Tibial artery (tissue), 4 donors: ENCODE measurements at regions not wholly inside any gene's neighbourhood (a gene's known extent, or its start where the extent isn't known, plus 50 kb on each side); places are given as distances from the start of the nearest gene placed in this dataset.

ENCODE experiments used
- DNase-seq, 2 donors: peaks; one replicate each; pipeline ENCODE4 v3.0.0-alpha.2; 2019
- H3K27ac ChIP-seq, 2 donors: fragments of 200-600 bp; sonication (generic) in 1 of 2; 1 replicate in 1 of 2; 2 replicates in 1 of 2; pipeline ENCODE4 v1.5.1; 2018 to 2019; ENCODE audit warnings: mild to moderate bottlenecking in 1 of 2
- H3K27me3 ChIP-seq, 2 donors: fragments of 200-600 bp; sonication (generic) in 1 of 2; one replicate each; pipeline versions ENCODE4 v1.5.1 to v1.6.0; 2016 to 2019
- H3K36me3 ChIP-seq, 3 donors: fragments of 200-600 bp; sonication (generic) in 2 of 3; one replicate each; pipeline ENCODE4 v1.5.1; 2016 to 2019; ENCODE audit warnings: mild to moderate bottlenecking in 2 of 3
- H3K4me1 ChIP-seq, 4 donors: fragments of 200-600 bp; sonication (generic) in 2 of 4; 1 replicate in 3 of 4; 2 replicates in 1 of 4; pipeline ENCODE4 v1.5.1; 2016 to 2019
- H3K4me3 ChIP-seq, 2 donors: fragments of 200-600 bp; sonication (generic) in 1 of 2; 1 replicate in 1 of 2; 2 replicates in 1 of 2; pipeline ENCODE4 v1.5.1; 2018 to 2019; ENCODE audit warnings: mild to moderate bottlenecking in 2 of 2
- H3K9me3 ChIP-seq, 3 donors: fragments of 200-600 bp; sonication (generic) in 1 of 3; one replicate each; pipeline ENCODE4 v1.5.1; 2016 to 2019
- CTCF ChIP-seq, 2 experiments: fragments of 200-600 bp in 1 of 2; fragments of 450-650 bp in 1 of 2; IDR thresholded peaks; one replicate each; pipeline ENCODE4 v1.5.1; 2017 to 2019; ENCODE audit warnings: antibody characterized with exemption in 2 of 2, mild to moderate bottlenecking in 1 of 2, moderate library complexity in 1 of 2
- intact Hi-C: fragments of 100-400 bp; cut with DNase I; formaldehyde crosslinking; loops from one replicate; pipeline ENCODE4 v1.15.0; 2023; ENCODE audit warnings: low total_unique reads

GRCh38 chr3:25863416-25863959 is 73.6 kb downstream of the OXSM start:
- TF ChIP-seq CTCF (IDR thresholded peaks at IDR 0.05), result no peak
- intact Hi-C loops, result no loop called here
- H3K36me3 ChIP-seq, result no peaks in the 10 kb centered on the region

GRCh38 chr3:25870452-25870851 is 80.6 kb downstream of the OXSM start:
- Histone ChIP-seq H3K4me3 (no peak overlapping the region), H3K9me3 (no peaks in the 10 kb centered on the region), H3K4me1 (no peaks in the 10 kb centered on the region), H3K27ac (no peak overlapping the region), H3K36me3 (no peaks in the 10 kb centered on the region), H3K27me3 (no peaks in the 10 kb centered on the region)
- no peak for DNase-seq
- no peak for TF ChIP-seq CTCF (IDR thresholded peaks at IDR 0.05)
- intact Hi-C loops, result no loop called here

More at GRCh38 chr3:25863416-25863959, 73.6 kb downstream of the OXSM start:
- DNase-seq, result no peak
- no peak overlapping the region for H3K27ac ChIP-seq
- H3K27me3 ChIP-seq, result no peaks in the 10 kb centered on the region
- no peaks in the 10 kb centered on the region for H3K4me1 ChIP-seq
- H3K9me3 ChIP-seq, result no peaks in the 10 kb centered on the region
- no peak overlapping the region for H3K4me3 ChIP-seq

GRCh38 chr3:25872200-25872877 is 82.4 kb downstream of the OXSM start:
- Histone ChIP-seq H3K36me3 (no peaks in the 10 kb centered on the region), H3K9me3 (no peaks in the 10 kb centered on the region), H3K27me3 (no peaks in the 10 kb centered on the region), H3K4me1 (no peaks in the 10 kb centered on the region), H3K4me3 (no peak overlapping the region), H3K27ac (no peak overlapping the region)
- TF ChIP-seq CTCF (IDR thresholded peaks at IDR 0.05), result no peak
- intact Hi-C loops, result no loop called here
- no peak for DNase-seq

- H3K27me3 ChIP-seq, result no peaks in the 10 kb centered on the region
- intact Hi-C loops, result no loop called here
- TF ChIP-seq CTCF (IDR thresholded peaks at IDR 0.05), result no peak
- H3K36me3 ChIP-seq, result no peaks in the 10 kb centered on the region
- DNase-seq, result no peak
- no peaks in the 10 kb centered on the region for H3K9me3 ChIP-seq
- no peak overlapping the region for H3K4me3 ChIP-seq
- no peak overlapping the region for H3K27ac ChIP-seq
- no peaks in the 10 kb centered on the region for H3K4me1 ChIP-seq
Measured at GRCh38 chr3:25883492-25883891, 93.6 kb downstream of the OXSM start.

GRCh38 chr3:25884981-25885380 is 95.1 kb downstream of the OXSM start:
- H3K36me3 ChIP-seq, result no peaks in the 10 kb centered on the region
- no peak for DNase-seq
- no peaks in the 10 kb centered on the region for H3K4me1 ChIP-seq
- no peak overlapping the region for H3K4me3 ChIP-seq
- H3K27me3 ChIP-seq, result no peaks in the 10 kb centered on the region
- intact Hi-C loops, result no loop called here
- no peak overlapping the region for H3K27ac ChIP-seq
- TF ChIP-seq CTCF (IDR thresholded peaks at IDR 0.05), result no peak
- H3K9me3 ChIP-seq, result no peaks in the 10 kb centered on the region
